ENCODE measurements at regions not wholly inside any gene's neighbourhood (a gene's known extent, or its start where the extent isn't known, plus 50 kb on each side); places are given as distances from the start of the nearest gene placed in this dataset.

- no peak for TF ChIP-seq CTCF (IDR thresholded peaks at IDR 0.05; ENCODE audit: low read depth, low read length)
- no peak for TF ChIP-seq EZH2phosphoT487 (IDR thresholded peaks at IDR 0.05; ENCODE audit: low read depth)
Measured at GRCh38 chr10:69731184-69731583, 70.5 kb upstream of the COL13A1 start.
